ENCODE measurements at regions not wholly inside any gene's neighbourhood (a gene's known extent, or its start where the extent isn't known, plus 50 kb on each side); places are given as distances from the start of the nearest gene placed in this dataset.

DNA sequence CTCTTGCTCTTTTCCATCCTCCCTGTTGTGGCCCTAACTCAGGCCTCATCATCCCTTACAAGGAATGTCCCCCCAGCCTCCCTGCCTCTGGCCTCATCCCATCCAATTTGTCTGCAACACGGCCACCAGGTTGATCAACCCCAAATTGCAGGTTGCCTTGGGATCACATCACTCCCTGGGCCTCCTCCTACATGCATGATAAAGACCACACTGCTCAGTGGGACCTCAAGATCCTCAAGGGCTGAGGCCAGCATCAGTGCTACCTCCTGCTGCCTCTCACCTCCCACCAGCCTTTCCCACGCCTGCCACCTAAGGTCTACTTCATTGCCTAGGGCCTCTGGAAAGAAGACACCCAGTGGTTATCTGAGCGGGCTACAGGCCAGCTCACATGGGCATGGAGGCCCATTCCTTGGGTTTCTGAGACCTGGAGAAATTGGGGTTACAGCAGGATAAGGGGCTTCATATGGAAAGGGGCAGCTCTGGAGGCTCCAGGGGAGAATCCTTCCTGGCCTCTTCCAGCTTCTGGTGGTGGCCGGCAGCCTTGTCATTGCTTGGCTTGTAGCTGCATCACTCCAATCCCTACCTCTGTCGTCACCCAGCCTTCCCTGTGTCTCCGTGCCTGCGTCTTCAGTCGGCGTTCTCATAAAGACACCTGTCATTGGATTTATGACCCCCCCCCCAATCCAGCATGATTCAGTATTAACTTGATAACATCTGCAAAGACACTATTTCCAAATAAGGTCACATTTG is 60.5 kb downstream of the KLHDC7A start:
- no peak for DNase-seq (ENCODE audit: insufficient read length, low spot score)
- TF ChIP-seq, protein P1, sequence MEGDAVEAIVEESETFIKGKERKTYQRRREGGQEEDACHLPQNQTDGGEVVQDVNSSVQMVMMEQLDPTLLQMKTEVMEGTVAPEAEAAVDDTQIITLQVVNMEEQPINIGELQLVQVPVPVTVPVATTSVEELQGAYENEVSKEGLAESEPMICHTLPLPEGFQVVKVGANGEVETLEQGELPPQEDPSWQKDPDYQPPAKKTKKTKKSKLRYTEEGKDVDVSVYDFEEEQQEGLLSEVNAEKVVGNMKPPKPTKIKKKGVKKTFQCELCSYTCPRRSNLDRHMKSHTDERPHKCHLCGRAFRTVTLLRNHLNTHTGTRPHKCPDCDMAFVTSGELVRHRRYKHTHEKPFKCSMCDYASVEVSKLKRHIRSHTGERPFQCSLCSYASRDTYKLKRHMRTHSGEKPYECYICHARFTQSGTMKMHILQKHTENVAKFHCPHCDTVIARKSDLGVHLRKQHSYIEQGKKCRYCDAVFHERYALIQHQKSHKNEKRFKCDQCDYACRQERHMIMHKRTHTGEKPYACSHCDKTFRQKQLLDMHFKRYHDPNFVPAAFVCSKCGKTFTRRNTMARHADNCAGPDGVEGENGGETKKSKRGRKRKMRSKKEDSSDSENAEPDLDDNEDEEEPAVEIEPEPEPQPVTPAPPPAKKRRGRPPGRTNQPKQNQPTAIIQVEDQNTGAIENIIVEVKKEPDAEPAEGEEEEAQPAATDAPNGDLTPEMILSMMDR (IDR thresholded peaks at IDR 0.05; ENCODE audit: insufficient read depth, missing control alignments), result no peak
- no peak for FAIRE-seq

DNA sequence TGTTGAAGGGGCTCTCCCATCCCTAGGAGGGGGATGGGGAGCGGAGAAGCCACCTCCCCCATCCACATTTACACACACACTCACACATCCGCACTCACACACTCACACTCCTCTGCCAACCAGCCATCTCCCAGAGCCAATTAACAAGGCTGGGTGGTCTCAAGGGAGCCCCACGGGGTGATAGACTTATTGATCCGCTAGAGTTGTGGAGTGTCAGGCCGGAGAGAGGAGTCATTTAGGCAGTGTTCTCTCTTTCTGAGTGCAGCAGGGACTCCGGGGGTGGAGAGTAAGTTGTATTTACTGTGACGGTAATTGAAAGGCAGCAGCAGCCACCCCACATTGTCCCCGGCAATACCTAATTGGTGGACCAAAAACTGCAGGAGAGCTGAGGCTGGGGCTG is 61.6 kb downstream of the KLHDC7A start:
- DNase-seq (ENCODE audit: insufficient read length, low spot score), result no peak
- FAIRE-seq, result no peak
- TF ChIP-seq, protein P1 (IDR thresholded peaks at IDR 0.05; ENCODE audit: insufficient read depth, missing control alignments), result no peak

DNA sequence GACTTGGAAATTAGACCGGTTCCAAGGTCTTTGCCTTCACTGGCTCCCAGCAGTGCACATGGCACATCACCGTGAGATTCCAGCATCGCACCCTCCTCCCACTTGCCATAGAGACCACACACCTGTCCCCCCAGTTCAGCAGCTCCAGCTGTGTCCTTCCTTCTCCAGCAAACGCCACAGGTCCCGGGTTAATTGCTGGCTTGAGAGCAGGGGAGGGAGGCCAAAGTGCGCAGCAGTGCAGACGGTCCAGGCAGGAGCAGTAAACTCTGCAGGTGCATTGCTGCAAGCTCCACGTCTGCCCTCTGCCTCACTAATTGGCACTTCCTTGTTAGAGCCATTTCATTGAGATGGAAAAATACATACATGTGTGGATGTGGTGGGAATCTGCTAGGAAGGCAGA is 65.3 kb downstream of the KLHDC7A start:
- FAIRE-seq (no peak), DNase-seq (ENCODE audit: insufficient read length, low spot score) (no peak)
- TF ChIP-seq, protein P1 (IDR thresholded peaks at IDR 0.05; ENCODE audit: insufficient read depth, missing control alignments), result no peak

- no peak for DNase-seq (ENCODE audit: insufficient read length, low spot score)
- FAIRE-seq, result no peak
- TF ChIP-seq, protein P1 (IDR thresholded peaks at IDR 0.05; ENCODE audit: insufficient read depth, missing control alignments), result no peak
Measured at GRCh38 chr1:18547460-18547859, 66.7 kb downstream of the KLHDC7A start.

GRCh38 chr1:18548643-18549042 is 67.9 kb downstream of the KLHDC7A start:
- TF ChIP-seq, protein P1 (IDR thresholded peaks at IDR 0.05; ENCODE audit: insufficient read depth, missing control alignments), result no peak
- FAIRE-seq (no peak), DNase-seq (ENCODE audit: insufficient read length, low spot score) (no peak)

DNA sequence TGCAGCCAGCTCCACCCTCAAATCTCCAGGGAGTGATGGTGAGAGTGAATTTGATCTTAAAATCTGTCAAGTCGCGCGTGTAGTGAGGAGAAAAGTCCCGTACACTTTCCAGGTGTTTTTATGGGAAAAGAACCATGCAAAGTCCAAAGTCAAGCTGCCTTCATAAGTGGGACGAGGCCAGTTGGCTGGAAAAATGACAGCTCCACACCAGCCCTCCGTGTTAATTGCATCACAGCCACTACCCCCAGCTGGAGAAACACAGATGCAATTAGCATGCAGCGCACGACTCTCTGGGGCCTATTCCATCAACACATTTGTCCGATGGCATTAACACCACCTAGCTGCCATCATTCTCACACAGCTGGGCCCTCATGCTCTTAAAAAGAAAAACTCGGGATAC is 68.4 kb downstream of the KLHDC7A start:
- TF ChIP-seq, protein P1 (IDR thresholded peaks at IDR 0.05; ENCODE audit: insufficient read depth, missing control alignments), result no peak
- no peak for FAIRE-seq
- no peak for DNase-seq (ENCODE audit: insufficient read length, low spot score)

DNA sequence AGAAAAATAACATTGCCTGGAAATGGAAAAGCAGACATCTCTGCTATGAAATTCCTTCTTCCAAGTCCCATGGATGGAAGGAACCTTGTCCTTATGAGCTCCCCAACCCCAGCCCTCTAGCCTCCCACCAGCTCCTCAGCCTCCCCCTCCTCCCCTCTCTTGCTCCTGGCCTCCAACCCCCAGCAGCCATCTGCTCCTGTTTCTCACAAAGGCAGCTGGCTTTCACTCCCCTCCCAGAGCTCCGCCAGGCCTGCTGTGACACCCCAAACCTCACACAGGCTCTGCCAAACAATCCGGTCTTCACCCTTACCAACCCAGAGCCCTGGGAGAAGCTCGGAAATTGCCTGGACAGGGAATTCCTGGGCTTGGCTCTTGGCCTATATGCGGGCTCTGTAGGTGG is 69.2 kb downstream of the KLHDC7A start:
- FAIRE-seq (no peak), DNase-seq (ENCODE audit: insufficient read length, low spot score) (no peak)

More for the DNA sequence above, 69.2 kb downstream of the KLHDC7A start:
- TF ChIP-seq, protein P1 (IDR thresholded peaks at IDR 0.05; ENCODE audit: insufficient read depth, missing control alignments), result no peak

Data from D721Med (cell line).